Fibroblast of skin of right quadriceps (primary cell): ENCODE measurements at regions not wholly inside any gene's neighbourhood (a gene's known extent, or its start where the extent isn't known, plus 50 kb on each side); places are given as distances from the start of the nearest gene placed in this dataset.

Source experiments
- DNase-seq: peaks from one replicate; pipeline ENCODE4 v3.0.0-alpha.2; 2013

DNA sequence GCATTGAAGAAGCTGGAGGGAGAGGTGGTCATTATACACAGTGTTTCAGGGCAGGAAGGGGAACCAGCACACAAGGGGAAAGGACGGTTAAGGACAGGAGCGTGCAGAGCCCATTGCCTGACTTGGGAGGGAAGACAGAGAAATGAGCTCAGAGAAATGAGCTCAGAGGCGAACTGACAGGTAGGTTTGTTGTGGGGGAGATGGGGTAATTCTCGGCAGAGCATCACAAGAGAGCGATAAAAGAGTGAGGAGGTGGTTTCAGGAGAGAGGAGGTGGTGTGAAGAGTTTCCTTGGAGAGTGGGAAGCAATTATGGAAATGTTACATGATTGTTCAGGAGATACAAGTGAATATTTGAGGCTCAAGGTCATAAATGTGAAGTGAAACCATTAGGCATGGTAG lies 61.0 kb downstream of the MRGPRX1 start:
- no peak for DNase-seq

DNA sequence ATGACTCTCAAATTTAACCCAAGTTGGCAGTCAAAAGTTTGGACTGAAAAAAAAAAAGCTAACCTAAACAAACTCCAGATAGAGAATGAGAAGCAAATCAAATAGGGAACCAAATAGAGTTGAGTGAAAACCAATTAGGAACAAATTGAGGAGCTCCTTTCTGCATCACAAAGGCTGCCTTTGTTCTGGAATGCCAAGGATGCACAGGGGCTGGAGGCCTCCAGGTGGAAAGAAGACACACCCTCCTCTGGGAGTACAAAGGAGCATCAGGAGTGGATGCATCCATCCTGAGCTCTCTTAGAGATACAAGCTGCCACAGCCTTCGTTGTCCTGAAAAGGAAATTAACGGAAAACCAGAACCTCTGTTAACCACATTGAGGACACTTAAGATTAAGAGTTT lies 73.3 kb downstream of the MRGPRX1 start:
- no peak for DNase-seq

DNA sequence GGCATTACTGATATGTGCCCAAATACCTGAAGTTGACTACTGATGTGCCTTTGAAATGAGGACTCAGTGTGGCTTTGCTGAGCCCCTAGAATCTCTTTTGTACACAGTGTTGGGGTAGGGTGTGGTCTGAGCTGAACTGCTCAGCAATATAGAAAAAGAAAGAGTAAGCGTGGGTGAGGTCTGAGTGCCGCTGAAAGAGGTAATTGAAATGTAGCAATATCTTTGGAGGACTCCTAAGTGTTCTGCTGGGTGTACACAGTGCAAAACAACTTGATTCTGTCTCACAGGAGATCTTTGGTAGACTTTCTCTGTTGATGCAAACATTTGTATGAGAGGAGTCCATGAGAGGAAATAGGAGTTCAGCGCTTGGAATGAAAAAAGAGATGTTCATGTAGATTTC lies 73.7 kb upstream of the PTPN5 start:
- DNase-seq: no peak

DNA sequence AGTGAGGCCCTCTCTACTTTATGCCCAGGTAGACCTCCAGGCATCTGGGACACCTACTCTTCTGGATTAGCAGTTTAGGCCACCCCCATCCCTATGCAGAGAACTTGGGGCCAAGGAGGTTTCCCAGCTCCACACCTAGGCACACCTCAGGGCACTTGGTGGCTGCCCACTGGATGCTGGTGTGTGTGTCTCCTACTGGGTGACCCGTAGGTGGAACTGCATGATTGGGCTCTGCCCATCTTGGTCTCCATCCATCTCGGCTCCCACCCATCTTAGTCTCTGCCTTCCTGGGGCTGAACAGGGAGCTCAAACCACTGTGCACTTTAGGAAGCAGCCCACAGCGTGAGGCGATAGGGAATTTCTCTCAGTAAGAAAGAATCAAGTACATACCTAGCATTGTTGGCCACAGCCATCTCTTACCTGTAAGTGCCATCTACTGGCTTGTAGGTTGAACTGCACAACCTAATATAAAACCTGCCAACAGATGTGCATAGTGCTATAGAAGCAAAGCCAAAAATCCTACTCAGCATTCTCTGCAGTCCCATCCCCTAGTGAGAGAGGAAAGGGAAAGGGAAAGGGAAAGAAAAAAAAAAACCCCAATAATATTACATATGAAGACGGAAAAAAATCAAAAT lies 61.6 kb upstream of the PTPN5 start:
- peak; percentile 14 for DNase-seq

DNA sequence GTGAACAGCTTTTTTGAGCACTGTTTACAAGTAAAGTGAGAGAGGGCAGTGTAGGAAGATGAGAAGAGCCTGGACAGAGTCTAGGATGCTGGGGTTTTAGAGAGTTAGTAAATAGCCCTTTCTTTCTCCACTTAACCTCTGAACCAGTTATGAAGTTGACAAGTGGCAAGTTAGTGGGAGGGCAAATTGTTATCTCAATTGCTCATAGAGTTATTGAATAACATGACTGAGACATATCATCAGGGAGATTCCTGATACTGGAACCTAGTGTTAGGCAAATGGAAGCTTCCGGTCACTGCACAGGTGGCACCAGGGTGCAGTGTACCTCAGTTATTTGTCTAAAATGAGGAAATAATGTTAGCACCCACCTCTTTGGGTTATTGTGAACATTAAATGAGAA lies 57.8 kb upstream of the PTPN5 start:
- no peak for DNase-seq

DNA sequence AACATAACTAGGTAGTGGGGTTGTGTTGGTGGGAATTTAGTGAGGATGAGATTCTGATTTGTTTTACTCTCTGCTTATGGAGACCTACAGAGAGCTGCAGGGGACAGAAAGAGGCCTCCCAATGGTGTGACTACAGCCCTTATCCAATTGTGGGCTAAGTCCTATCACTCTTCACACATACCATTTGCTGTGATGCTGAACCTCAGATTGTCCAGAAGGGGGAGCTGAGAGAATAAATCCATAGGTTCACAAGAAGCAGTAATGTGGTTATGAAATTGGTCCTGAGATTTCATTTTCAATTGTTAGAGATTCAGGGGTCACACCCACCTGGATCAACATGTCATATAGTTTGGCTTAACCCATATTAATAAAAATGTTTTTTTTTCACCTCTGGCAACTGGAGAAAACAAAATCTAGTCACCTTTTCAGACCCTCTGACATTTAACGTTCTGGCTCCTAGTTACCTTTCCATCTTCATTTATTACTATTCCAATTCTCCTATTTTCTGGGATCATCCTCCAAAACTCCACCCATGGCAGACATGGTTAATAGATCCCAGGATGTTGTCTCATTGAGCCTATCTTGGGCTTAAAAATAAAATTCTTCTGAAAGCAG lies 53.3 kb upstream of the PTPN5 start:
- peak; percentile 16 for DNase-seq
